ENCODE measurements at regions not wholly inside any gene's neighbourhood (a gene's known extent, or its start where the extent isn't known, plus 50 kb on each side); places are given as distances from the start of the nearest gene placed in this dataset.

- no peaks in the 10 kb centered on the region for H3K9me2 ChIP-seq (replicated peaks; ENCODE audit: low read depth, low read length)
- H3K4me1 ChIP-seq (ENCODE audit: insufficient read depth, low read length, poor library complexity, severe bottlenecking), result no peaks in the 10 kb centered on the region
- H3K4me3 ChIP-seq (ENCODE audit: low read length, poor library complexity, severe bottlenecking), result no peak overlapping the region
- H3F3A ChIP-seq (ENCODE audit: low read depth), result no peaks in the 10 kb centered on the region
- H3K79me2 ChIP-seq (ENCODE audit: insufficient read depth, low read length), result no peaks in the 10 kb centered on the region
- no peaks in the 10 kb centered on the region for H3K36me3 ChIP-seq (ENCODE audit: insufficient read depth, low read length)
- no peak overlapping the region for H3K4me2 ChIP-seq (ENCODE audit: low read depth, low read length, poor library complexity, severe bottlenecking)
- no peaks in the 10 kb centered on the region for H3K27me3 ChIP-seq (ENCODE audit: insufficient read depth, low read length, poor library complexity, severe bottlenecking)
- H3K9ac ChIP-seq (ENCODE audit: low read depth, low read length, poor library complexity, severe bottlenecking), result no peak overlapping the region
- H3K9me3 ChIP-seq (ENCODE audit: insufficient read depth, low read depth, low read length), result no peaks in the 10 kb centered on the region
- TF ChIP-seq EZH2phosphoT487 (IDR thresholded peaks at IDR 0.05; ENCODE audit: borderline replicate concordance) (no peak), CTCF (conservative IDR thresholded peaks at IDR 0.05; ENCODE audit: low read length) (no peak)
- no peaks in the 10 kb centered on the region for H4K20me1 ChIP-seq (ENCODE audit: insufficient read depth, low read length, poor library complexity, severe bottlenecking)
- H2AFZ ChIP-seq (ENCODE audit: low read length), result no peak overlapping the region
Measured at GRCh38 chrX:147770858-147771257, 140.9 kb upstream of the FMR1 start.

- Histone ChIP-seq H3K36me3 (ENCODE audit: insufficient read depth, low read length) (no peaks in the 10 kb centered on the region), H3K9me2 (replicated peaks; ENCODE audit: low read depth, low read length) (no peaks in the 10 kb centered on the region), H3K4me1 (ENCODE audit: insufficient read depth, low read length, poor library complexity, severe bottlenecking) (no peaks in the 10 kb centered on the region), H3K9me3 (ENCODE audit: insufficient read depth, low read depth, low read length) (no peaks in the 10 kb centered on the region), H3K4me2 (ENCODE audit: low read depth, low read length, poor library complexity, severe bottlenecking) (no peak overlapping the region), H3K27me3 (ENCODE audit: insufficient read depth, low read length, poor library complexity, severe bottlenecking) (no peaks in the 10 kb centered on the region), H4K20me1 (ENCODE audit: insufficient read depth, low read length, poor library complexity, severe bottlenecking) (no peaks in the 10 kb centered on the region), H3K79me2 (ENCODE audit: insufficient read depth, low read length) (no peaks in the 10 kb centered on the region), H2AFZ (ENCODE audit: low read length) (no peak overlapping the region), H3F3A (ENCODE audit: low read depth) (no peaks in the 10 kb centered on the region), H3K4me3 (ENCODE audit: low read length, poor library complexity, severe bottlenecking) (no peak overlapping the region), H3K9ac (ENCODE audit: low read depth, low read length, poor library complexity, severe bottlenecking) (no peak overlapping the region)
- no peak for TF ChIP-seq EZH2phosphoT487 (IDR thresholded peaks at IDR 0.05; ENCODE audit: borderline replicate concordance)
- no peak for TF ChIP-seq CTCF (conservative IDR thresholded peaks at IDR 0.05; ENCODE audit: low read length)
Measured at GRCh38 chrX:147776988-147777387, 134.7 kb upstream of the FMR1 start.

- Histone ChIP-seq H3K9me3 (ENCODE audit: insufficient read depth, low read depth, low read length) (no peaks in the 10 kb centered on the region), H3K27me3 (ENCODE audit: insufficient read depth, low read length, poor library complexity, severe bottlenecking) (no peaks in the 10 kb centered on the region)
Measured at GRCh38 chrX:147779173-147779572, 132.5 kb upstream of the FMR1 start.

More at GRCh38 chrX:147779173-147779572, 132.5 kb upstream of the FMR1 start:
- no peaks in the 10 kb centered on the region for H3F3A ChIP-seq (ENCODE audit: low read depth)
- H3K9ac ChIP-seq (ENCODE audit: low read depth, low read length, poor library complexity, severe bottlenecking), result no peak overlapping the region
- no peak overlapping the region for H3K4me2 ChIP-seq (ENCODE audit: low read depth, low read length, poor library complexity, severe bottlenecking)
- H4K20me1 ChIP-seq (ENCODE audit: insufficient read depth, low read length, poor library complexity, severe bottlenecking), result no peaks in the 10 kb centered on the region
- H2AFZ ChIP-seq (ENCODE audit: low read length), result no peak overlapping the region
- H3K79me2 ChIP-seq (ENCODE audit: insufficient read depth, low read length), result no peaks in the 10 kb centered on the region
- no peaks in the 10 kb centered on the region for H3K4me1 ChIP-seq (ENCODE audit: insufficient read depth, low read length, poor library complexity, severe bottlenecking)
- no peak overlapping the region for H3K4me3 ChIP-seq (ENCODE audit: low read length, poor library complexity, severe bottlenecking)
- TF ChIP-seq CTCF (conservative IDR thresholded peaks at IDR 0.05; ENCODE audit: low read length) (no peak), EZH2phosphoT487 (IDR thresholded peaks at IDR 0.05; ENCODE audit: borderline replicate concordance) (no peak)
- H3K9me2 ChIP-seq (replicated peaks; ENCODE audit: low read depth, low read length), result no peaks in the 10 kb centered on the region
- H3K36me3 ChIP-seq (ENCODE audit: insufficient read depth, low read length), result no peaks in the 10 kb centered on the region

All from Loucy (cell line).